HG02610 (cell line): ENCODE measurements at regions not wholly inside any gene's neighbourhood (a gene's known extent, or its start where the extent isn't known, plus 50 kb on each side); places are given as distances from the start of the nearest gene placed in this dataset.

Experiments
- ATAC-seq: cut with Tn5 transposase; IDR thresholded peaks from one replicate; pipeline ENCODE4 v1.9.1; 2021; ENCODE audit warnings: mild to moderate bottlenecking, moderate library complexity; ENCODE audit not compliant: unreplicated experiment

GRCh38 chr1:81125672-81126071, 675.1 kb upstream of the ADGRL2 start:
- no peak for ATAC-seq

GRCh38 chr1:81121306-81121705, 679.4 kb upstream of the ADGRL2 start:
- ATAC-seq, result no peak

- no peak for ATAC-seq
Measured at GRCh38 chr1:81119319-81119718, 681.4 kb upstream of the ADGRL2 start.

DNA sequence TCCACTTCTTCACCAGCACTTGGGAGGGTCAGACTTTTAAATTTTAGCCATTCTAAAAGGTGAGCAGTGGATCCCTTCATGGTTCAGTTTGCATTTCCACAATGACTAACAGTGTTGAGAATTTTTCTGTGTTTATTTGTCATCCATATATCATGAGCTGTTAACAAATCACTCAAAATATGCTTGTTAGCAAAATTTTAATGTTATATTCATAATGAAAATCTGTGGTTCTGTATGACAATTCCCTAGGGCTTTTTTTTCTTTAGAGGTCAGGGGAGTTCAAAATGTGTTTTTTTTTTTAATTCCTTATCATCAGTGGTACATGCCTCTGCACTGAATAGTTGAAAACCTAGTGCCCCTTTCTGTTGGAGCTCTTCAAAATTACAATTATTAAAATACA, 682.2 kb upstream of the ADGRL2 start:
- ATAC-seq, result no peak

- no peak for ATAC-seq
Measured at GRCh38 chr1:81115422-81115821, 685.3 kb upstream of the ADGRL2 start.

DNA sequence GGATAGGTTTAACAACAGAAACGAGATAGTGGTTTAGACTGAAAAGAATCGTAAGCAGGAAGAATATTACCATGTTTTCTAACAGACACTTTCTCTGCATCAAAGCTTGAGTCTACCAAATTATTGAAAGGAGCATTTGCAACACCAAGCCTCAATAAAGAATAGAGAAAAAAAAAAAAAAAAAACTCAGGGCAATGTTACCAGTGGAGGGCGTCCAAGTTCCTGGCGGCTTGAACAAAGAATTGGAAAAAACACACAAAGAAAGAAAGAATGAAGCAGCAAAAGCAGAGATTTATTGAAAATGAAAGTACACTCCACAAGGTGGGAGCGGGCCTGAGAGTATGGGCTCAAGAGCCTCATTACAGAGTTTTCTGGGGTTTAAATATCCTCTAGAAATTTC, 686.5 kb upstream of the ADGRL2 start:
- ATAC-seq, result no peak

DNA sequence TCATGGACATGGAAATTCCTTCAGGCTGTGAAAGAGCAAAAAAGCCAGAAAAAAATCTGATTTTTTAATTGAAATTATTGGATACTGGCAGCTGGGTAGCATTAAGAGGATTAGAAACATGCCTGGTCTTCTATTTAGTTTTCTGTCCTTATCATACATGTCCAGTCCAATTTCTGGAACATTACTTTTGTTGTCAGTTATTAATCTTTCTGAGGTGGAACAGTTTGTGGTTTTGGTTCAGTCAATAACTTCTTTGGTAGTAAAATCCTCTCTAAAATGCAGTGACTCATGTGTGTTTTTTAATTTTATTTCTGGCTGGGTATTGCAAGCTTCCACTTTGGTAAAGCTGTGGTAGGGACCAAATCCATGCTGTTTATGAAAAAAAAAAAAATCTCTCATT, 687.0 kb upstream of the ADGRL2 start:
- ATAC-seq, result no peak

DNA sequence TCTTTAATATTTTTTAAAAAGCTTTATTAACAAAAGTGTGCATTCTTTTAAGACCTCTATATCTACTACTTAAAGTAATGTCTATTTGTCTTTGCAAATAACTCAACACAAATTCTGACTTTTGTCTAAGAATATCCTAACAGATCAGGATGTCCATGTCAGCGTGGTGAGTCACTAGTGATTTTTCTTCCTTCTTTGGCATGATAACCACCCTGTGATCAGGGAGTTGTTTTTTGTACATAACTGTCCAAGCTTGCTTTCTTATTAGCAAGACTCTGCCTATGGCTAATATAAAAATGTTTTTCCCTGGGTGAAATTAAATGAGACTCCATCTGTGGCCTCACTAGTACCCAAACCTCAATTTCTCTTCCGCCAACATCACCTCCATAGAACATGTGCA, 688.9 kb upstream of the ADGRL2 start:
- no peak for ATAC-seq

- ATAC-seq, result no peak
Measured at GRCh38 chr1:81109038-81109437, 691.7 kb upstream of the ADGRL2 start.

GRCh38 chr1:81097860-81098259, 702.9 kb upstream of the ADGRL2 start:
- no peak for ATAC-seq

DNA sequence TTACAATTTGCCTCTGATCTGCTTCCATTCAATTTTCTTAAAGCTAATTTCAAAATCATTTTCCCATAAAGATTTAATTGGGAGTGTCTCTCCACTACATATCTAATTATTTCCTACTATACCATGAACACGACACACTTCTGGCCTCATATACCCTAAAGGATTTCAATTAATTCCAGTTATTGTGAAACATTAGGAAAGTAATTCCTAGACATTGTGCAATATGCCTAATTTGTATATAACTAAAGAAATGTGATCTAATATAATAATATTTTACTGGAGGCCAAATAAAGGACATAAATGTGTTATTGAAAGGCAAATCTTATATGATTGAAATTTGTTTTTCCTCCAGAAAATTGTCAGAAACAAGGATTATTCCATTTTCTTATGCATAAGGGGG, 727.2 kb upstream of the ADGRL2 start:
- ATAC-seq, result no peak

GRCh38 chr1:81071969-81072753, 728.6 kb upstream of the ADGRL2 start:
- no peak for ATAC-seq

- ATAC-seq, result no peak
Measured at GRCh38 chr1:81071072-81071858, 729.5 kb upstream of the ADGRL2 start.

DNA sequence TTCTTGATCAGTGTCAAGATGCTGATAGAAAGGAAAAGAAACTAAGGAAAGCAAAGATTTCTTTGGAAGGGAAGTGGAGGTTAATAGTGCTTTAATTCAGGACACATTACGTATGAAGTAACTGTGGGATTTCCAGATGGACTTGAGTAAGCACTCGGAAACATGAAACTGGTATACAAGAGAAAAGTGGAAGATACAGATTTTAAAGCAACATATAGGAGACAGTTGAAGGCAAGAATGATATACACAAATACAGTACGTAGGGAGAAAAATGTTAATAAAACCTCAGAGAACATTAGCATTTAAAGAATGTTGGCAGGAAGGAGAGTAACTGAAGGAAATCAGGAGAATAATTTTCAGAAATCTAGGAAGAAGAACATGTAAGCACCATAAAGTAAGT, 730.9 kb upstream of the ADGRL2 start:
- ATAC-seq, result no peak

DNA sequence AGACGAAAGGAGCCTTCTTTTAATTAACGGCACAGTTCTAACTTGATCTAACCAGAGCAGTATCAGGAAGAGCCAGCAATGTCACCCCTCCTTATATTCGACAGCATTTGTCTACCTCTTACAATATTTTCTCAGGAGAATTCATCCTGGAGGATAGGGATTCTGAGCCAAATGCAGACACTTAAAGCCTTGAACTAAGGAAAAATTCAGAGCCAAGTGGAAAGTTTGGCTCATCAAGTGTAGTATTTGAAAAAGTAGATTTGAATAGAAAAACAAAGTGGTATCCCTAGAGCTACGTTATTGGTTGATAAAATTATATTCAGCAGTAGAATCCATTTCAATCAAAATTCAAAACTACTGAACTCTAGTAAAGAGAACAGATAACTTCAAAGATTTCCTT, 732.0 kb upstream of the ADGRL2 start:
- no peak for ATAC-seq

DNA sequence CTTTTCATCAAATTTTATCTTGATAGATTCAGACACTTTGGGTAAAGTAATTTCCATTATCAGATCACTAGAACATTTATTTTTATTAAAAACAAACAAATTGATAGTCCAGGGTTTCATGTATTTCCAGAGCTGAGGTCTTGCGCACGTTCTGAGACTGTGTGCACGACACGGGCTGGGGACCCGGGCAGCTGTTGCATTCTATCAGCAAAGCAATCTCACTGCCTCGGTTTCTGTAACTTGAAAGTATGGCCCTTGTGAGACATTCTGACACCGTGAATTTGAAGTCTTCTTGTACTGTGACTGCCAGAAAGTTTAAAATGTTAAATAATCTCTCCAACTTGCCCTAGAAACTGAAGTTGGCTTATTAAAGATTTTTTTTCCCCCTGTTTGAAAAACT, 746.9 kb upstream of the ADGRL2 start:
- ATAC-seq, result no peak

- no peak for ATAC-seq
Measured at GRCh38 chr1:81052162-81052561, 748.6 kb upstream of the ADGRL2 start.

DNA sequence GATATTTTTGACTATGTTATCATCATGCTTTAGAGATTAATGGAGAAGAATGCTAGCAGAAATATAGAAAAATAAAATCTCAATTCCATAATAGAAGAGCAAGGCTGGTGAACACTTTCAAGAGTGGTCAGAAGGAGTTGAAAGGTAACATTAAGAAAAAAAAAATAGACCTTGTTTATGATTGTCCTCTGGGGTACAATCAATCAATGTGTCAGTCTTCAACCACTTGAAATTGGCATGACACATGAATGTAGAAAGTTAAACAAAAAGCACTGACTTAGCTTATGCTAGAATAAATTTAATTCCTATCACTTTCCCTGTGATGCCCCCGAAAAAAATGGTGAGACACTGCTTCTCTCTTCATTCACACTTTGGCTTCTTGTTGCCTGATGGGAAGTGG, 750.3 kb upstream of the ADGRL2 start:
- no peak for ATAC-seq

DNA sequence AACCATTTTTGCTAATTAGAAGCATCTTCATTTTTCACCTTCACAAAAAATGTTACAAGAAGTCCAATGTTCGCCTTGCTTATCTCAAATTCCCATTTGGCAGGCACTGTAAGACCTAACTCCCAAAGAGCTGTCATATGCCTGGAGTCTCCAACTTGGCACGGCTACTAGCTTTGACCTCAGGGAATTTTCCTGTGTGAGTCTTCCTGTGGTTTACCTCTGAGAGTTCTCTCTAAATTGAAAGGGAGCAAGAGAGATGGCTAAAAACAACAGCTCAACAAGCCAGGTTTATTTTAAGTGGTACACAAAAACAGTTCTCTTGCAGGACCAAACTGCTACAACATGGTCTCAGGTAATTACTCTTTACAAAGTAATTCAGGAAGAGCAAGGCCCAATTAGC, 756.0 kb upstream of the ADGRL2 start:
- no peak for ATAC-seq

- ATAC-seq, result no peak
Measured at GRCh38 chr1:81042225-81042624, 758.5 kb upstream of the ADGRL2 start.

DNA sequence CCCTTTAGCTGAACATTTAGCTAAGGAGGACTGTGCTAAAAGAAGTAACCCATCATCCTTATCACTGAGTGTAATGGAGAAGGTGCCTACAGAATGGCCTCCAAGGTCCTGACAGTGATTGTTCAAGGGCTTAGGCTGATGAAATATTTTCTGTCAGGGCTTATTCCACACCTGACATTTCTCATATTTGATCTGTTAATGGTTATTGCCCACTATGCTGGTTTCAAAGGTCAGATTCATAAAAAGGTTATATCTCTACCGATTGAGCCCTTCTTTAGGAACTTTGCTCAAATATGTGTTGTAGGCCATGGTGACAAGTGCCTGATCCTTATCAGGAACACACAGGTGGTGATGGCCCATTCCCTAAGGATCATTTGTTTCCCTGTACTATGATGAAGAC, 766.4 kb upstream of the ADGRL2 start:
- ATAC-seq, result no peak

- ATAC-seq, result no peak
Measured at GRCh38 chr1:81032973-81033425, 767.7 kb upstream of the ADGRL2 start.
